ENCODE measurements at regions not wholly inside any gene's neighbourhood (a gene's known extent, or its start where the extent isn't known, plus 50 kb on each side); places are given as distances from the start of the nearest gene placed in this dataset.
"Not testable (repeated sequence)": the region's sequence is repeated elsewhere in the genome, so short reads cannot be mapped to it uniquely, and the experiment has no call there.

DNA sequence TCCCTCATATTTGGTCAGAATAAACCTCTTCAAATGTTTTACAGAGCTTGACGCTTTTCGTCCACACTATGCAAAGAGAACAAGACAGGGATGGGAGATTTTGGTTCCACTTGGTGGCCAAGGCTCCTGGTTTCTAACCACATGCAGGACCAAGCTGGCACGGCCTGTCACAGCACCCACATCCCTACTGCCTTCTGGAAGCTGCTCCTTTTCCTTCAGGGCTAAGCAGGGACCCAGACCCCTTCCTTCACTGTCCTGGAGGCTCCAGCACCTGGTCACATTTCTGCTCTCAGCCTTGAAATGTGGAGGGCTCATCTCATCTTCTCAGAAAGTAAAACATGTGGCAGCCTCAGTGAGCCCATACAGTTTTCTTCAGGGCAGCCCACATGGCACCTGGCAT is 50.4 kb upstream of the ARHGEF7 start:
- DNase-seq (no peak), ATAC-seq (ENCODE audit: low read depth) (no peak)
- H3K4me3 Mint-ChIP-seq: no peak overlapping the region
- H3K36me3 Mint-ChIP-seq: no peaks in the 10 kb centered on the region
- no peaks in the 10 kb centered on the region for H3K9me3 Mint-ChIP-seq
- H3K27me3 Mint-ChIP-seq: peaks cover 34% of the 10 kb centered on the region
- POLR2A ChIA-PET: no interaction called here
- H3K27ac Mint-ChIP-seq: no peak overlapping the region
- H3K4me1 Mint-ChIP-seq: peaks cover 4% of the 10 kb centered on the region

DNA sequence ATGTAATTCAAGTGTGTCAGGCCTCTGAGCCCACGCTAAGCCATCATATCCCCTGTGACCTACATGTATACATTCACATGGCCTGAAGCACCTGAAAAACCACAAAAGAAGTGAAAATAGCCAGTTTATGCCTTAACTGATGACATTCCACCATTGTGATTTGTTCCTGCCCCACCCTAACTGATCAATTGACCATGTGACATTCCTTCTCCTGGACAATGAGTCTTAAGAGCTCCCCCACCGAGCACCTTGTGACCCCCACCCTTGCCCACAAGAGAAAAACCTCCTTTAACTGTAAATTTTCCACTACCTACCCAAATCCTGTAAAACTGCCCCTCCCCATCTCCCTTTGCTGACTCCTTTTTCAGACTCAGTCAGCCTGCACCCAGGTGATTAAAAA is 52.1 kb upstream of the ARHGEF7 start:
- Mint-ChIP-seq H3K4me3 (no peak overlapping the region), H3K9me3 (no peaks in the 10 kb centered on the region), H3K36me3 (no peaks in the 10 kb centered on the region), H3K27ac (no peak overlapping the region), H3K4me1 (peaks cover 4% of the 10 kb centered on the region), H3K27me3 (peaks cover 30% of the 10 kb centered on the region)
- ATAC-seq (ENCODE audit: low read depth): no peak
- POLR2A ChIA-PET: no interaction called here
- DNase-seq: no peak

DNA sequence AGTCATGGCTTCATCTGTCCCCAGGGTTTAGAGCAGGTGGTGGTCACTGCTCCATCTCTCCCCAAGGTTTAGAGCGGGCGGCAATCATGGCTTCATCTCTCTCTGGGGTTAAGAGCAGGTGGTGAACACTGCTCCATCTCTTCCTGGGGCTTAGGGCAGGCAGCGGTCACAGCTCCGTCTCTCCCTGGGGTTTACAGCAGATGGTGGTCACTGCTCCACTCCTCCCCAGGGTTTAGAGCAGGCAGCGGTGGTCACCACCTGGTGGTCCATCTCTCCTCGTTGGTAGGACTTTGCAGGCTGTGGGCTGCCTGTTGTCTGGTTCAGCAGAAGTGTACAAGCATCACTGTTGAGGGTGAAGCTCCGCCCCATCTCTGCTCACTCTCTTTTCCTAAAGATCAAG is 52.8 kb upstream of the ARHGEF7 start:
- Mint-ChIP-seq H3K9me3 (no peaks in the 10 kb centered on the region), H3K27ac (no peak overlapping the region), H3K4me1 (peaks cover 3% of the 10 kb centered on the region), H3K4me3 (no peak overlapping the region), H3K27me3 (peaks cover 33% of the 10 kb centered on the region), H3K36me3 (no peaks in the 10 kb centered on the region)
- no peak for DNase-seq
- POLR2A ChIA-PET: no interaction called here
- ATAC-seq (ENCODE audit: low read depth): no peak

GRCh38 chr13:111061358-111062045 is 53.6 kb upstream of the ARHGEF7 start:
- ATAC-seq (ENCODE audit: low read depth) (no peak), DNase-seq (no peak)
- Mint-ChIP-seq H3K27ac (no peak overlapping the region), H3K4me1 (peaks cover 1% of the 10 kb centered on the region), H3K9me3 (no peaks in the 10 kb centered on the region), H3K4me3 (no peak overlapping the region), H3K36me3 (no peaks in the 10 kb centered on the region), H3K27me3 (peaks cover 26% of the 10 kb centered on the region)
- POLR2A ChIA-PET: no interaction called here

DNA sequence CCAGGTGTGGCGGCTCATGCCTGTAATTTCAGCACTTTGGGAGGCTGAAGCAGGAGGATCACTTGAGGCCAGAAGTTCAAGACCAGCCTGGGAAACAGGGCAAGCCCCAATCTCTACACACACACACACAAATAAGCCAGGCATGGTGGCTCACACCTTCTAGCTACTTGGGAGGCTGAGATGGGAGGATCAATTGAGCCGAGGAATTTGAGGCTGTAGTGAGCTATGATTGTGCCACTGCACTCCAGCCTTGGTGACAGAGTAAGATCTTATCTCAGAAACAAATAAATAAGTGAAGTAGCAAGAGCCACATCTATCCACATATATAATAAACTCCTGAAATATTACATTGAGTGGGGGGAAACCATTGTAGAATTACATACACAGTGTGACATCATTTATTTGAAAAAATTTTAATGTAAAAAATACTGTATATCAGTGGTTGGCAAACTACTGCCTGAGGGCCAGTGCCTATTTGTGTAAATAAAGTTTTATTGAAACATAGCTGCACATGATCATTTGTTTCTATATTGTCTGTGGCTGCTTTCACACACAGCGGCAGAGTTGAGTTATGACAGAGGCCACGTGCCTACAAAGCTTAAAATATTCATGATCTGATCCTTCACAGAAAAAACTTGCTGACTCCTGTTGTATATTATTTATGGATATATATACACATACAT is 54.7 kb upstream of the ARHGEF7 start:
- Mint-ChIP-seq H3K4me3 (no peak overlapping the region), H3K27ac (no peak overlapping the region), H3K4me1 (no peaks in the 10 kb centered on the region), H3K9me3 (no peaks in the 10 kb centered on the region), H3K36me3 (no peaks in the 10 kb centered on the region), H3K27me3 (peaks cover 29% of the 10 kb centered on the region)
- ATAC-seq (ENCODE audit: low read depth) (no peak), DNase-seq (no peak)
- POLR2A ChIA-PET: interaction anchor here (0.5 kb wide), 1 partner anchor 19 kb away, joined by 4 read pairs; no protein-coding TSS in a partner anchor

- H3K36me3 Mint-ChIP-seq: no peaks in the 10 kb centered on the region
- POLR2A ChIA-PET: no interaction called here
- H3K4me1 Mint-ChIP-seq: no peaks in the 10 kb centered on the region
- ATAC-seq (ENCODE audit: low read depth) (no peak), DNase-seq (no peak)
- no peaks in the 10 kb centered on the region for H3K9me3 Mint-ChIP-seq
- no peak overlapping the region for H3K4me3 Mint-ChIP-seq
- no peak overlapping the region for H3K27ac Mint-ChIP-seq
- peaks cover 22% of the 10 kb centered on the region for H3K27me3 Mint-ChIP-seq
Measured at GRCh38 chr13:111058796-111059506, 56.2 kb upstream of the ARHGEF7 start.

GRCh38 chr13:111058339-111058738 is 56.8 kb upstream of the ARHGEF7 start:
- H3K27ac Mint-ChIP-seq; H3K9me3 Mint-ChIP-seq; H3K36me3 Mint-ChIP-seq; ATAC-seq (ENCODE audit: low read depth); DNase-seq; POLR2A ChIA-PET; H3K4me3 Mint-ChIP-seq; H3K4me1 Mint-ChIP-seq: not testable (repeated sequence)
- peaks cover 22% of the 10 kb centered on the region for H3K27me3 Mint-ChIP-seq

DNA sequence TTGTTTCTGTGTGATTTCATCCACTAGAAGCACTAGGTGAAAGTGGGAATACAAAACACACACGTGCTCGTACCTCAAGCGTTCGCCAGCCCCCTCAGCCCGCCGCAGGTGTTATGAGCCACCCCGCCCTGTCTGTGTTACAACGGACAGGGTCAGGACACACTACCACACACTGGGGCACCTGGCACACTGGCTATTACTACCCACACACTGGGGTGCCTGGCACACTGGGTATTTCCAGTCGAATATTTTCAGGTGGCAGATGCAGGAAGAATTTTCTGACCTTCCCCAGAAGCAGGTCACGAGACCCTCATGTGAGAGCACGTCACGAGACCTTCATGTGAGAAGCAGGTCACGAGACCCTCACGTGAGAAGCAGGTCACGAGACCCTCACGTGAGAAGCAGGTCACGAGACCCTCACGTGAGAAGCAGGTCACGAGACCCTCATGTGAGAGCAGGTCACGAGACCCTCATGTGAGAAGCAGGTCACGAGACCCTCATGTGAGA is 63.3 kb upstream of the ARHGEF7 start:
- H3K27ac Mint-ChIP-seq; H3K9me3 Mint-ChIP-seq; DNase-seq; H3K4me1 Mint-ChIP-seq; H3K4me3 Mint-ChIP-seq; POLR2A ChIA-PET; H3K36me3 Mint-ChIP-seq; ATAC-seq (ENCODE audit: low read depth): not testable (repeated sequence)
- peaks cover 12% of the 10 kb centered on the region for H3K27me3 Mint-ChIP-seq

DNA sequence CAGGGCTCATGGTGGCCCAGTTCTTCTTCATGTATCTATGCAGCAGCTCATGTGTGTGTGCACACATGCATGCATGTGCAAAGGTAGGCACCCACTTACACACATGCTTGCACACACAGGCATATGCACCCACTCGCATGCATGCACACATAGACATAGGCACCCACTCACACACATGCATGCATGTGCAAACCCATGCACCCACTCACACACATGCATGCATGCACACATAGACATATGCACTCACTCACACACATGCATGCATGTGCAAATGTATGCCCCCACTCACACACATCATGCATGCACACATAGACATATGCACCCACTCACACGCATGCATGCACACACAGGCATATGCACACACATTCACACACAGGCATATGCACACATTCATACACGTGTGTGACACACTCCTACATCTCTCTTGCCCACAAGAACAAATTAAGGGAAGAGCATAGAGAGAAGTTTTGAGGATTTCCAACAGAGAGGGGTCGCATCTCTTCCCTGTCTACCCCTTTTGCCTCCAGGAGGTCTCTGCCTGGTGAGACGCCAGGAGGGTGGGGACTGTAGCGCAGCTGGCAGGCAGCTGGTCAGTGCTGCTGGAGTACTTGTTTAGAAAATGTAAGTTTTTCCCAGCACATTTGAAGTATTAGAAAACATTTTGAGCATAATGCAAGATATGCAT is 63.9 kb upstream of the ARHGEF7 start:
- Mint-ChIP-seq H3K4me3 (no peak overlapping the region), H3K27ac (no peak overlapping the region), H3K36me3 (no peaks in the 10 kb centered on the region), H3K27me3 (peaks cover 9% of the 10 kb centered on the region), H3K4me1 (no peaks in the 10 kb centered on the region), H3K9me3 (no peaks in the 10 kb centered on the region)
- DNase-seq (no peak), ATAC-seq (ENCODE audit: low read depth) (no peak)
- POLR2A ChIA-PET: no interaction called here

DNA sequence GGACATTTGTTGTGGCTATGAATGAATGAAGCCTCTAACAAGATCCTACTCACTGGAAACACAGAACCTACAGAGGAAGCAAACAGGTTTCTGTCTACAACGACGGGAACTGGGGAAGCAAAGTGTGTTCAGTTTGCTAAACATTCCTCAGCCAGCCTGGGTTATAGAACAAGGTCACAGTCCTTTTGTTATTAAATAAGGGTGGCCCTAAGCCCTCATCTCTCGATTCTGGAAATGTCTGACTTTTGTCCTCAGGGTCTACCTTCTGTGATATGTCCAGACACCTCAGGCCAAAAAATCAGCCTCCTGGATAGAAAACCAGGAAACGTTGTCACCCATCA is 64.6 kb upstream of the ARHGEF7 start:
- no peak for ATAC-seq (ENCODE audit: low read depth)
- POLR2A ChIA-PET: no interaction called here
- Mint-ChIP-seq H3K9me3 (no peaks in the 10 kb centered on the region), H3K4me1 (no peaks in the 10 kb centered on the region), H3K4me3 (no peak overlapping the region), H3K36me3 (no peaks in the 10 kb centered on the region), H3K27me3 (peaks cover 3% of the 10 kb centered on the region), H3K27ac (no peak overlapping the region)
- no peak for DNase-seq

DNA sequence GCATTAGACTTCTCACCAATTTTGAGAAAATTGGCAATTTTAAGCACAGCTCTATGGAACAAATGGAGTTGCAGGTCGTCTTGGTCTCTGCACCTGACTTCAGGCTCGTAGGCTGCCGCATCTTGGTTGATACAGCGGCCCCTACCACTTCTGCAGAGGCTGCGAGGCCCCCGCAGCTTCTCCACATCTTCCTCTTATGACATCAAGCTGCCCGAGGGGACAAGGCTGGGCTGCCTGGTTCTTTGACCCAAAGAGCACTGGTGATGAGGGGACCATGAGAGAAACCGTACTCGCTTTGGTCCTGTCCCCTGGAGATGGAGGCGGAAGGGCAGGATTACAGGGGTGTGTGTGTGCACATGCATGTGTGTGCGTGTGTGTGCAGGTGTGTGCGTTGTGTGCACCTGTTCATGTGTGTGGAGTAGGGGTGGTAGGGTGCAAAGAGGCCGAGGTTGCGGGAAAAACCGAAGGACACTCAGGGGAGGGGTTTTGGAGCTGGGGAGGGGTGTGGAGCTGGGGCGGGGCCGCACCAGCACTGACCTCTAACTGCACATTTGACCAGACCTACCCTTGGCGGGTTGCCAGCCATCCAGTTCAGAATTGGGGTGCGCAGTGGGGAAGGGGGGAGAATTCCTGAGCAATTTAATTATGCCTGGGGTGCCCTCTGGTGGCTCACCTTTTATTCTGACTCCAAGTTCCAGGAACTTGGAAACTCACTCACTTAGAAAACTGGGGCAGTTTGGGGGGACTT is 65.1 kb upstream of the ARHGEF7 start:
- H3K27ac Mint-ChIP-seq: no peak overlapping the region
- no peak for ATAC-seq (ENCODE audit: low read depth)
- H3K4me1 Mint-ChIP-seq: no peaks in the 10 kb centered on the region
- DNase-seq: no peak
- no peaks in the 10 kb centered on the region for H3K9me3 Mint-ChIP-seq
- no peak overlapping the region for H3K4me3 Mint-ChIP-seq
- POLR2A ChIA-PET: no interaction called here
- H3K27me3 Mint-ChIP-seq: peaks cover 2% of the 10 kb centered on the region
- H3K36me3 Mint-ChIP-seq: no peaks in the 10 kb centered on the region

- no peaks in the 10 kb centered on the region for H3K9me3 Mint-ChIP-seq
- DNase-seq (no peak), ATAC-seq (ENCODE audit: low read depth) (no peak)
- peaks cover 4% of the 10 kb centered on the region for H3K27me3 Mint-ChIP-seq
- no peak overlapping the region for H3K4me3 Mint-ChIP-seq
- H3K4me1 Mint-ChIP-seq: no peaks in the 10 kb centered on the region
- H3K27ac Mint-ChIP-seq: no peak overlapping the region
- POLR2A ChIA-PET: no interaction called here
- H3K36me3 Mint-ChIP-seq: no peaks in the 10 kb centered on the region
Measured at GRCh38 chr13:111048387-111048786, 66.7 kb upstream of the ARHGEF7 start.

GRCh38 chr13:111047326-111047725 is 67.8 kb upstream of the ARHGEF7 start:
- ATAC-seq (ENCODE audit: low read depth) (no peak), DNase-seq (no peak)
- H3K27me3 Mint-ChIP-seq: peaks cover 6% of the 10 kb centered on the region
- H3K4me3 Mint-ChIP-seq: no peak overlapping the region
- no peaks in the 10 kb centered on the region for H3K36me3 Mint-ChIP-seq
- POLR2A ChIA-PET: no interaction called here
- no peak overlapping the region for H3K27ac Mint-ChIP-seq
- H3K4me1 Mint-ChIP-seq: no peaks in the 10 kb centered on the region
- H3K9me3 Mint-ChIP-seq: no peaks in the 10 kb centered on the region
